GM23338 (cell line): ENCODE measurements at regions not wholly inside any gene's neighbourhood (a gene's known extent, or its start where the extent isn't known, plus 50 kb on each side); places are given as distances from the start of the nearest gene placed in this dataset.

Experiments used
- ATAC-seq: fragments of 200-7000 bp; cut with Tn5 transposase; 3 replicates; pipeline ENCODE4 v1.9.1; 2020
- DNase-seq: peaks from one replicate; pipeline ENCODE4 v3.0.0-alpha.2; 2015; ENCODE audit warnings: low spot score
- H2AFZ ChIP-seq: fragments of 200-600 bp; sonication (generic); 2 replicates; pipeline ENCODE4 v1.8.0; 2016; ENCODE audit warnings: antibody characterized with exemption, mild to moderate bottlenecking, moderate library complexity
- H3F3A ChIP-seq: fragments of 200-600 bp; sonication (generic); replicated peaks from 2 replicates; pipeline ENCODE4 v1.8.0; 2017; ENCODE audit warnings: antibody characterized with exemption, mixed run types, low read depth
- H3K27ac ChIP-seq: fragments of 200-600 bp; sonication (generic); 2 replicates; pipeline ENCODE4 v1.6.1; 2016; ENCODE audit warnings: low read depth
- H3K27me3 ChIP-seq: fragments of 200-600 bp; sonication (generic); 2 replicates; pipeline ENCODE4 v1.8.0; 2016; ENCODE audit warnings: mild to moderate bottlenecking, mixed run types, moderate library complexity; ENCODE audit not compliant: insufficient read depth
- H3K36me3 ChIP-seq: fragments of 200-600 bp; sonication (generic); 2 replicates; pipeline ENCODE4 v1.8.0; 2016; ENCODE audit warnings: mild to moderate bottlenecking; ENCODE audit not compliant: insufficient read depth
- H3K4me1 ChIP-seq: fragments of 200-600 bp; sonication (generic); 2 replicates; pipeline ENCODE4 v1.8.0; 2016; ENCODE audit warnings: mild to moderate bottlenecking, moderate library complexity; ENCODE audit not compliant: insufficient read depth
- H3K4me2 ChIP-seq: fragments of 200-600 bp; sonication (generic); 2 replicates; pipeline ENCODE4 v1.7.1; 2017; ENCODE audit warnings: mixed run types
- H3K4me3 ChIP-seq: fragments of 200-600 bp; sonication (generic); 2 replicates; pipeline ENCODE4 v1.6.1; 2016; ENCODE audit warnings: mixed run types
- H3K79me2 ChIP-seq: fragments of 200-600 bp; sonication (generic); replicated peaks from 2 replicates; pipeline ENCODE4 v1.8.0; 2017; ENCODE audit warnings: mild to moderate bottlenecking; ENCODE audit not compliant: insufficient read depth
- H3K9me2 ChIP-seq: fragments of 200-600 bp; sonication (generic); 2 replicates; pipeline ENCODE4 v1.8.0; 2017; ENCODE audit not compliant: insufficient read depth
- H4K20me1 ChIP-seq: fragments of 200-600 bp; sonication (generic); replicated peaks from 2 replicates; pipeline ENCODE4 v1.8.0; 2017; ENCODE audit warnings: mild to moderate bottlenecking; ENCODE audit not compliant: insufficient read depth
- H3K27ac Mint-ChIP-seq: 2 replicates; pipeline ENCODE4 v1.8.0; 2020; ENCODE audit warnings: inconsistent platforms, mild to moderate bottlenecking, moderate library complexity, mixed read lengths
- H3K27me3 Mint-ChIP-seq: 3 replicates; pipeline ENCODE4 v1.8.0; 2022; ENCODE audit warnings: low read depth, mild to moderate bottlenecking, moderate library complexity, mixed read lengths, inconsistent platforms; ENCODE audit not compliant: insufficient read depth, poor library complexity
- H3K36me3 Mint-ChIP-seq: 3 replicates; pipeline ENCODE4 v1.8.0; 2021; ENCODE audit warnings: low read depth, mild to moderate bottlenecking, inconsistent platforms, moderate library complexity, mixed read lengths
- H3K4me1 Mint-ChIP-seq: 3 replicates; pipeline ENCODE4 v1.8.0; 2020; ENCODE audit warnings: mild to moderate bottlenecking, inconsistent platforms, mixed read lengths
- H3K4me3 Mint-ChIP-seq: 3 replicates; pipeline ENCODE4 v1.8.0; 2021; ENCODE audit warnings: moderate library complexity, mild to moderate bottlenecking, inconsistent platforms, mixed read lengths
- H3K9me3 Mint-ChIP-seq: 3 replicates; pipeline ENCODE4 v1.8.0; 2020; ENCODE audit warnings: moderate library complexity, mild to moderate bottlenecking, inconsistent platforms, mixed read lengths
- CREB1 ChIP-seq: fragments of 250-450 bp; sonication (Bioruptor Pico); IDR thresholded peaks from 2 replicates; pipeline ENCODE4 v1.5.0; 2020; ENCODE audit warnings: low read depth, mild to moderate bottlenecking, moderate library complexity
- EZH2phosphoT487 ChIP-seq: fragments of 200-600 bp; sonication (generic); IDR thresholded peaks from one replicate; pipeline ENCODE4 v1.8.1; 2018; ENCODE audit warnings: antibody characterized with exemption; ENCODE audit not compliant: unreplicated experiment
- JUNB ChIP-seq: IDR thresholded peaks from one replicate; pipeline ENCODE4 v1.6.1; 2016; ENCODE audit warnings: antibody characterized with exemption; ENCODE audit not compliant: unreplicated experiment
- NANOG ChIP-seq: IDR thresholded peaks from 2 replicates; pipeline ENCODE4 v1.6.1; 2016; ENCODE audit warnings: antibody characterized with exemption, borderline replicate concordance
- POLR2AphosphoS5 ChIP-seq: IDR thresholded peaks from 2 replicates; pipeline ENCODE4 v1.6.1; 2016; ENCODE audit warnings: antibody characterized with exemption, low read depth
- STAT1 ChIP-seq: IDR thresholded peaks from one replicate; pipeline ENCODE4 v1.6.1; 2016; ENCODE audit warnings: antibody characterized with exemption; ENCODE audit not compliant: unreplicated experiment
- ZNF114 ChIP-seq: fragments of 250-450 bp; sonication (Bioruptor Pico); IDR thresholded peaks from 2 replicates; pipeline ENCODE4 v1.5.0; 2020; ENCODE audit warnings: mild to moderate bottlenecking, moderate library complexity
- ZNF331 ChIP-seq: fragments of 250-450 bp; sonication (Bioruptor Pico); IDR thresholded peaks from 2 replicates; pipeline ENCODE4 v1.5.0; 2020; ENCODE audit warnings: low read depth, mild to moderate bottlenecking, moderate library complexity
- TF ChIP-seq, protein P1 (sequence below): IDR thresholded peaks from one replicate; pipeline ENCODE4 v1.6.1; 2018; ENCODE audit warnings: antibody characterized with exemption; ENCODE audit not compliant: unreplicated experiment
- TF ChIP-seq, protein P2 (sequence below), 2 experiments: fragments of 200-600 bp in 1 of 2; sonication (generic) in 1 of 2; conservative IDR thresholded peaks; 2 replicates each; pipeline versions ENCODE4 v1.5.1 to v1.6.1; 2016 to 2017; ENCODE audit warnings: antibody characterized with exemption in 2 of 2, low read depth in 2 of 2, mild to moderate bottlenecking in 2 of 2, moderate library complexity in 1 of 2
- TF ChIP-seq, protein P3 (sequence below): fragments of 250-450 bp; sonication (Bioruptor Pico); IDR thresholded peaks from 2 replicates; pipeline ENCODE4 v1.5.0; 2020; ENCODE audit warnings: mild to moderate bottlenecking, moderate library complexity
- TF ChIP-seq, protein P4 (sequence below): IDR thresholded peaks from 2 replicates; pipeline ENCODE4 v1.6.1; 2016; ENCODE audit warnings: antibody characterized with exemption

DNA sequence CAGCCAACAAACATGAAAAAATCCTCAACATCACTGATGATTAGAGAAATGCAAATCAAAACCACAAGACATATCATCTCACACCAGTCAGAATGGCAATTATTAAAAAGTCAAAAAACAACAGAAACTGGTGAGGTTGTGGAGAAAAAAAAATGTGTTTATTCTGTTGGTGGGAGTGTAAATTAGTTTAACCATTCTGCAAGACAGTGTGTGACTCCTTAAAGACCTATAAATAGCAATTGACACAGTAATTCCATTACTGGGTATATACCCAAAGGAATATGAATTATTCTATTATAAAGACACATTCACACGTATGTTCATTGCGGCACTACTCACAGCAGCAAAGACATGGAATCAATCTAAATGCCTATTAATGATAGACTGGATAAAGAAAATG is 427.3 kb upstream of the CHORDC1 start:
- no peaks in the 10 kb centered on the region for H3K4me1 Mint-ChIP-seq
- no peak overlapping the region for H2AFZ ChIP-seq
- no peak for TF ChIP-seq POLR2AphosphoS5
- TF ChIP-seq ZNF114, result no peak
- no peak for TF ChIP-seq EZH2phosphoT487
- no peak for TF ChIP-seq CREB1 (CRISPR knock-in tag)
- TF ChIP-seq, protein P1, sequence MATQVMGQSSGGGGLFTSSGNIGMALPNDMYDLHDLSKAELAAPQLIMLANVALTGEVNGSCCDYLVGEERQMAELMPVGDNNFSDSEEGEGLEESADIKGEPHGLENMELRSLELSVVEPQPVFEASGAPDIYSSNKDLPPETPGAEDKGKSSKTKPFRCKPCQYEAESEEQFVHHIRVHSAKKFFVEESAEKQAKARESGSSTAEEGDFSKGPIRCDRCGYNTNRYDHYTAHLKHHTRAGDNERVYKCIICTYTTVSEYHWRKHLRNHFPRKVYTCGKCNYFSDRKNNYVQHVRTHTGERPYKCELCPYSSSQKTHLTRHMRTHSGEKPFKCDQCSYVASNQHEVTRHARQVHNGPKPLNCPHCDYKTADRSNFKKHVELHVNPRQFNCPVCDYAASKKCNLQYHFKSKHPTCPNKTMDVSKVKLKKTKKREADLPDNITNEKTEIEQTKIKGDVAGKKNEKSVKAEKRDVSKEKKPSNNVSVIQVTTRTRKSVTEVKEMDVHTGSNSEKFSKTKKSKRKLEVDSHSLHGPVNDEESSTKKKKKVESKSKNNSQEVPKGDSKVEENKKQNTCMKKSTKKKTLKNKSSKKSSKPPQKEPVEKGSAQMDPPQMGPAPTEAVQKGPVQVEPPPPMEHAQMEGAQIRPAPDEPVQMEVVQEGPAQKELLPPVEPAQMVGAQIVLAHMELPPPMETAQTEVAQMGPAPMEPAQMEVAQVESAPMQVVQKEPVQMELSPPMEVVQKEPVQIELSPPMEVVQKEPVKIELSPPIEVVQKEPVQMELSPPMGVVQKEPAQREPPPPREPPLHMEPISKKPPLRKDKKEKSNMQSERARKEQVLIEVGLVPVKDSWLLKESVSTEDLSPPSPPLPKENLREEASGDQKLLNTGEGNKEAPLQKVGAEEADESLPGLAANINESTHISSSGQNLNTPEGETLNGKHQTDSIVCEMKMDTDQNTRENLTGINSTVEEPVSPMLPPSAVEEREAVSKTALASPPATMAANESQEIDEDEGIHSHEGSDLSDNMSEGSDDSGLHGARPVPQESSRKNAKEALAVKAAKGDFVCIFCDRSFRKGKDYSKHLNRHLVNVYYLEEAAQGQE, result no peak
- TF ChIP-seq ZNF331 (CRISPR knock-in tag), result no peak
- TF ChIP-seq NANOG, result no peak
- TF ChIP-seq STAT1, result no peak
- no peak for TF ChIP-seq JUNB
- TF ChIP-seq, protein P2, sequence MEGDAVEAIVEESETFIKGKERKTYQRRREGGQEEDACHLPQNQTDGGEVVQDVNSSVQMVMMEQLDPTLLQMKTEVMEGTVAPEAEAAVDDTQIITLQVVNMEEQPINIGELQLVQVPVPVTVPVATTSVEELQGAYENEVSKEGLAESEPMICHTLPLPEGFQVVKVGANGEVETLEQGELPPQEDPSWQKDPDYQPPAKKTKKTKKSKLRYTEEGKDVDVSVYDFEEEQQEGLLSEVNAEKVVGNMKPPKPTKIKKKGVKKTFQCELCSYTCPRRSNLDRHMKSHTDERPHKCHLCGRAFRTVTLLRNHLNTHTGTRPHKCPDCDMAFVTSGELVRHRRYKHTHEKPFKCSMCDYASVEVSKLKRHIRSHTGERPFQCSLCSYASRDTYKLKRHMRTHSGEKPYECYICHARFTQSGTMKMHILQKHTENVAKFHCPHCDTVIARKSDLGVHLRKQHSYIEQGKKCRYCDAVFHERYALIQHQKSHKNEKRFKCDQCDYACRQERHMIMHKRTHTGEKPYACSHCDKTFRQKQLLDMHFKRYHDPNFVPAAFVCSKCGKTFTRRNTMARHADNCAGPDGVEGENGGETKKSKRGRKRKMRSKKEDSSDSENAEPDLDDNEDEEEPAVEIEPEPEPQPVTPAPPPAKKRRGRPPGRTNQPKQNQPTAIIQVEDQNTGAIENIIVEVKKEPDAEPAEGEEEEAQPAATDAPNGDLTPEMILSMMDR (conservative IDR thresholded peaks at IDR 0.05; ENCODE audit: low read depth in 2 of 2), result no peak
- TF ChIP-seq, protein P3, sequence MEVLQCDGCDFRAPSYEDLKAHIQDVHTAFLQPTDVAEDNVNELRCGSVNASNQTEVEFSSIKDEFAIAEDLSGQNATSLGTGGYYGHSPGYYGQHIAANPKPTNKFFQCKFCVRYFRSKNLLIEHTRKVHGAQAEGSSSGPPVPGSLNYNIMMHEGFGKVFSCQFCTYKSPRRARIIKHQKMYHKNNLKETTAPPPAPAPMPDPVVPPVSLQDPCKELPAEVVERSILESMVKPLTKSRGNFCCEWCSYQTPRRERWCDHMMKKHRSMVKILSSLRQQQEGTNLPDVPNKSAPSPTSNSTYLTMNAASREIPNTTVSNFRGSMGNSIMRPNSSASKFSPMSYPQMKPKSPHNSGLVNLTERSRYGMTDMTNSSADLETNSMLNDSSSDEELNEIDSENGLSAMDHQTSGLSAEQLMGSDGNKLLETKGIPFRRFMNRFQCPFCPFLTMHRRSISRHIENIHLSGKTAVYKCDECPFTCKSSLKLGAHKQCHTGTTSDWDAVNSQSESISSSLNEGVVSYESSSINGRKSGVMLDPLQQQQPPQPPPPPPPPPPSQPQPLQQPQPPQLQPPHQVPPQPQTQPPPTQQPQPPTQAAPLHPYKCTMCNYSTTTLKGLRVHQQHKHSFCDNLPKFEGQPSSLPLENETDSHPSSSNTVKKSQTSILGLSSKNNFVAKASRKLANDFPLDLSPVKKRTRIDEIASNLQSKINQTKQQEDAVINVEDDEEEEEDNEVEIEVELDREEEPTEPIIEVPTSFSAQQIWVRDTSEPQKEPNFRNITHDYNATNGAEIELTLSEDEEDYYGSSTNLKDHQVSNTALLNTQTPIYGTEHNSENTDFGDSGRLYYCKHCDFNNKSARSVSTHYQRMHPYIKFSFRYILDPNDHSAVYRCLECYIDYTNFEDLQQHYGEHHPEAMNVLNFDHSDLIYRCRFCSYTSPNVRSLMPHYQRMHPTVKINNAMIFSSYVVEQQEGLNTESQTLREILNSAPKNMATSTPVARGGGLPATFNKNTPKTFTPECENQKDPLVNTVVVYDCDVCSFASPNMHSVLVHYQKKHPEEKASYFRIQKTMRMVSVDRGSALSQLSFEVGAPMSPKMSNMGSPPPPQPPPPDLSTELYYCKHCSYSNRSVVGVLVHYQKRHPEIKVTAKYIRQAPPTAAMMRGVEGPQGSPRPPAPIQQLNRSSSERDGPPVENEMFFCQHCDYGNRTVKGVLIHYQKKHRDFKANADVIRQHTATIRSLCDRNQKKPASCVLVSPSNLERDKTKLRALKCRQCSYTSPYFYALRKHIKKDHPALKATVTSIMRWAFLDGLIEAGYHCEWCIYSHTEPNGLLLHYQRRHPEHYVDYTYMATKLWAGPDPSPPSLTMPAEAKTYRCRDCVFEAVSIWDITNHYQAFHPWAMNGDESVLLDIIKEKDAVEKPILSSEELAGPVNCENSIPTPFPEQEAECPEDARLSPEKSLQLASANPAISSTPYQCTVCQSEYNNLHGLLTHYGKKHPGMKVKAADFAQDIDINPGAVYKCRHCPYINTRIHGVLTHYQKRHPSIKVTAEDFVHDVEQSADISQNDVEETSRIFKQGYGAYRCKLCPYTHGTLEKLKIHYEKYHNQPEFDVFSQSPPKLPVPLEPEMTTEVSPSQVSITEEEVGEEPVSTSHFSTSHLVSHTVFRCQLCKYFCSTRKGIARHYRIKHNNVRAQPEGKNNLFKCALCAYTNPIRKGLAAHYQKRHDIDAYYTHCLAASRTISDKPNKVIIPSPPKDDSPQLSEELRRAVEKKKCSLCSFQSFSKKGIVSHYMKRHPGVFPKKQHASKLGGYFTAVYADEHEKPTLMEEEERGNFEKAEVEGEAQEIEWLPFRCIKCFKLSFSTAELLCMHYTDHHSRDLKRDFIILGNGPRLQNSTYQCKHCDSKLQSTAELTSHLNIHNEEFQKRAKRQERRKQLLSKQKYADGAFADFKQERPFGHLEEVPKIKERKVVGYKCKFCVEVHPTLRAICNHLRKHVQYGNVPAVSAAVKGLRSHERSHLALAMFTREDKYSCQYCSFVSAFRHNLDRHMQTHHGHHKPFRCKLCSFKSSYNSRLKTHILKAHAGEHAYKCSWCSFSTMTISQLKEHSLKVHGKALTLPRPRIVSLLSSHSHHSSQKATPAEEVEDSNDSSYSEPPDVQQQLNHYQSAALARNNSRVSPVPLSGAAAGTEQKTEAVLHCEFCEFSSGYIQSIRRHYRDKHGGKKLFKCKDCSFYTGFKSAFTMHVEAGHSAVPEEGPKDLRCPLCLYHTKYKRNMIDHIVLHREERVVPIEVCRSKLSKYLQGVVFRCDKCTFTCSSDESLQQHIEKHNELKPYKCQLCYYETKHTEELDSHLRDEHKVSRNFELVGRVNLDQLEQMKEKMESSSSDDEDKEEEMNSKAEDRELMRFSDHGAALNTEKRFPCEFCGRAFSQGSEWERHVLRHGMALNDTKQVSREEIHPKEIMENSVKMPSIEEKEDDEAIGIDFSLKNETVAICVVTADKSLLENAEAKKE (CRISPR knock-in tag), result no peak
- TF ChIP-seq, protein P4, sequence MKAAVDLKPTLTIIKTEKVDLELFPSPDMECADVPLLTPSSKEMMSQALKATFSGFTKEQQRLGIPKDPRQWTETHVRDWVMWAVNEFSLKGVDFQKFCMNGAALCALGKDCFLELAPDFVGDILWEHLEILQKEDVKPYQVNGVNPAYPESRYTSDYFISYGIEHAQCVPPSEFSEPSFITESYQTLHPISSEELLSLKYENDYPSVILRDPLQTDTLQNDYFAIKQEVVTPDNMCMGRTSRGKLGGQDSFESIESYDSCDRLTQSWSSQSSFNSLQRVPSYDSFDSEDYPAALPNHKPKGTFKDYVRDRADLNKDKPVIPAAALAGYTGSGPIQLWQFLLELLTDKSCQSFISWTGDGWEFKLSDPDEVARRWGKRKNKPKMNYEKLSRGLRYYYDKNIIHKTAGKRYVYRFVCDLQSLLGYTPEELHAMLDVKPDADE, result no peak
- H3K4me2 ChIP-seq, result no peak overlapping the region
- no peaks in the 10 kb centered on the region for H4K20me1 ChIP-seq
- DNase-seq (no peak), ATAC-seq (no peak)
- H3K4me3 ChIP-seq, result no peak overlapping the region
- no peak overlapping the region for H3K27ac ChIP-seq
- no peak overlapping the region for H3K27ac Mint-ChIP-seq
- no peaks in the 10 kb centered on the region for H3F3A ChIP-seq
- H3K79me2 ChIP-seq, result no peaks in the 10 kb centered on the region
- no peaks in the 10 kb centered on the region for H3K36me3 ChIP-seq
- no peaks in the 10 kb centered on the region for H3K4me1 ChIP-seq
- H3K9me2 ChIP-seq, result no peaks in the 10 kb centered on the region; the same call in 1 of the 2 replicates
- no peaks in the 10 kb centered on the region for H3K36me3 Mint-ChIP-seq
- no peaks in the 10 kb centered on the region for H3K27me3 Mint-ChIP-seq
- no peaks in the 10 kb centered on the region for H3K9me3 Mint-ChIP-seq
- no peak overlapping the region for H3K4me3 Mint-ChIP-seq
- no peaks in the 10 kb centered on the region for H3K27me3 ChIP-seq
